NCI-H460 (cell line): ENCODE measurements at regions not wholly inside any gene's neighbourhood (a gene's known extent, or its start where the extent isn't known, plus 50 kb on each side); places are given as distances from the start of the nearest gene placed in this dataset.

ENCODE experiments used
- DNase-seq: peaks from one replicate; pipeline ENCODE4 v3.0.0-alpha.2; 2016; ENCODE audit warnings: low read depth; ENCODE audit errors: extremely low read depth

DNA sequence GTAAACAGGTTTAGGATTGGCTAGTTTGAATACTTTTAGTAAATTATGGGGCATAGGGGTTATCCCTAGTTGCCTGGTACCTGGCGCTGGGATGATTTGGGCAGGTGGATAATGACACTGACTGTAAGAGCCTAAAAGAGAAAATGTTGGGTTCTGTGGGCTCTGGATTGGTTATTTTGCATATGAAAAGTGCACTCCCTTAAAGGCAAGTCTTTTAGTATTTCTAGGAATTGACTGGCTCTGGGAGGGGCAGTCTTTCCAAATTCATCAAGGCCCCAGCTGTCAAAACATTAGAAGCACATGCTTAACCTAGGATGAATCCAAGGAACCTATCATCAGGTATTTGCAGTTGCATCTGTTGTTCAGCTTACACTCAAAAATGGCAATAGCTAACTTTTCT lies 454.6 kb upstream of the SORCS1 start:
- no peak for DNase-seq

DNA sequence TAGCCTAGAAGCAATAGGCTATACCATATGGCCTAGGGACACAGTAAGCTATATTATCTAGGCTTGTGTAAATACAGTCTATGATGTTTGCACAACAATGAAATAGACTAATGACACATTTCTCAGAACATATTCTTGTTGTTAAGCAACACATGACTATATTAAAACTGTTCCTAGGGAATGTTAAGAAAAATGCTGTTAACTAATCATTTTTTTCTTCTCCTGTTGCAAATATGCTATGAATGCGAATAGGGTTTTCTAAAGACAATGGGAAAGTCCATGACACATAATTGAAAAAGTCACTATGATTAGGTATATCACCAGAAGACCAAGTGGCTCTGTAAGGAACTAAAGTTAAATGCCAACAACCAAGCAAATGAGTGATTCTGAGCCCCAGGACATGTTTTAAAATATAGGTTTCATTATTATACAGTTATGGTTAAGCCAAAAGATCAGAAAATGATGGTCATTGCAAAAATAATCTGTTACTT lies 454.0 kb upstream of the SORCS1 start:
- no peak for DNase-seq

DNA sequence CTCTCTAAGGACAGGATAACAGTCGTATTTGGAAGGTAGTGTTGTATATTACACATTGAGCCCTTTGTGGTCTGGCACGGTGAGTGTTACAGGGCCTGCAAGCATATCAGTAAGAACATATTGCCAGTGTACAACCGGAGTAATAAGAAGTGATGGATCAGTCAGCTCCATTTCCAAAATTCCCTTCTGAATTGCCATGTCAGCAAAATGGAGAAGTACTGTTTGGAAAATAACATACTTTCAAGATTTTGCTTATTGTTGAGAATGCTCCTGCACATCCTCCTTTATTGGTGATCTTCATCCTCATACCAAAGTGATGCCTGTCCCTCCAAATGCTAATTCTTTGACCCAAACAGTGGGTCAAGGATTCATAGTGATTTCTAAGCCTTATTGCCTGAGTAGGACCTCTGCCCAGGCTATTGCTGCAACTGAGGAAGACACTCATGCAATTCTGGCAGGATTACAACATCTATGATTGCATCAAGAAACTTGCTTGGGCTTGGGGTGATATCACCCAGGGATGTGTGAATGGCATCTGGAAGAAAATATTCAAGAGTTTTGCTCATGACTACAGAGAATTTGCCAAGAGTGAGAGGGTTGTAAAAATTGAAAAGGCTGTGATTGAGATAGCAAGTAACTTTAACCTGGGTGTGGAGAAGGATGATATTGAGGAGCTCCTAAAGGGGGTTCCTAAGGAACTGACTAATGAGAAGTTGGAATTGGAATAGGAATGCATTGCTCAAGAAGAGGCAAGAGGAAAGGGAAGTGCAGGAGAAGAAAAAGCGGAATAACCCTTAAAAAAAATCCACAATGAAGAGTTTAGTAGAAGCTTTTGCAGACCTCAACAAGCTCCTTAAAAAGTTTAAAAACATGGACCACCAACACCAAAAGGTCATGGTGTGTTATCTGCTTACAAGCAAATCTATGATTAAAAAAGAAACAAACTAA lies 452.2 kb upstream of the SORCS1 start:
- DNase-seq: peak; percentile 67

DNA sequence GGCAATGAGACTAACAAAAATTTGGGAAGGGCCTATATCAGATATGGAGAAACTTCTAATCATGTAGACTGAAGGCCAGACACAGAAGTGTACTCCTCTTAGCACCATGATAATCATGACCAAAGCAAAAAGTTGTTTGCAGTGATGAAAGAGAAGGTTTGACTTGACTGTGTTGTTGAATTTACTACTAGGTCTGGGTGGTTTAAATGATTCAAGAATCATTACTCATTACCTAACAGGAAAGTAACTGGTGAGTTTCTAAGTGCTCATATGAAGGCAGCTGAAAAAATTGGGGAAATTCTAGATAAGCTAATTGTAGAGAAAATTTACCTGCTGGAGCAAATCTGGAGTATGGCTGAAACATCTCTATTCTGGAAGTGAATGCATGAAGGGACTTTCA lies 451.5 kb upstream of the SORCS1 start:
- DNase-seq: peak; percentile 18

DNA sequence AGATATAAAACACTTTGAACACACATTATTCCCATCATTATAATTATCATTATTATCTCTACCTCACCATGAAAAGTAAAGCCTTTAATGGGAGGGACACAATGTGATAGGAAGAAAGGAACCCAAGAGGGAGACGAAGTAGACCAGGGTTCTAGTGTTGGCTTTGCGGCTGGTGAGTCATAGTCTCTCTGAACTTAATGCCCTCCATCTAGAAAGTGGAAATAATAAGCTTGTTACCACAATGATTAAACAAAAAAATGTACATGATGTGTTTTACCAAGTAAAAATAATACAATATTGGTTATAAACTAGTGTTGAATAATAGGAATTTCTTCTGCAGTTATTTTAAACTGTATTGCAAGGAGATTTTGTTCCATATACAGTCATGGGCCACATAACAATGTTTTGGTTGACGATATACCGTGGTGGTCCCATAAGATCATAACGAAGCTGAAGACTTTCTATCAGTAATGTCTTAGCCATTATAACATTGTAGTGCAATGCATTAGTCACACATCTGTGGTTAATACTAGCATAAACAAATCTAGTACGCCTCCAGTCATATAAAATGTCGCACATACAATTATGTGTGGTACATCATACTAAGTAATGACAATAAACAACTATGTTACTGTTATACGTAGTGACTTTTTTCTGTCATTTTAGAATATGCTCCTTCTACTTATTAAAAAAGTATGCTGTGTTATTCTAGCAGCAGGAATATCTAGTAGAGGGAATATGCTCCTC lies 450.6 kb upstream of the SORCS1 start:
- peak; percentile 64 for DNase-seq

DNA sequence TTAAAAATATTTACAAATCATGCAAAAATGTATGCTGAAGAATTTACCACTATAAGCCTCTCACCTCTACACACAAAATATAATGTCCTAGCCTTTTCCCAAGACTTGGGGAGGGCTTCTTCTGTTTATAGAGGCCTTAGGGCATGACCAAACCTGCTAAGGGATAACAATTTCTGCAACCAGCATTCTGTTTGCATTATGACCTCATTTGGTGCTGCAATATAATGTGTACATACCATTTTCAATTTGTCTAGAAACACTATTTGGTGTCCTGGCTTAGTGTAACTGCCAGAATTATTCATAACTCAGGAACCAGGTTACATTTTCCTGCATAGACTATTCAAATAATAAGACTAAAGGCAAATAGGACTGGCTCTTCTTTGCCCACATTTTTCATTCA lies 446.6 kb upstream of the SORCS1 start:
- DNase-seq: peak; percentile 29

DNA sequence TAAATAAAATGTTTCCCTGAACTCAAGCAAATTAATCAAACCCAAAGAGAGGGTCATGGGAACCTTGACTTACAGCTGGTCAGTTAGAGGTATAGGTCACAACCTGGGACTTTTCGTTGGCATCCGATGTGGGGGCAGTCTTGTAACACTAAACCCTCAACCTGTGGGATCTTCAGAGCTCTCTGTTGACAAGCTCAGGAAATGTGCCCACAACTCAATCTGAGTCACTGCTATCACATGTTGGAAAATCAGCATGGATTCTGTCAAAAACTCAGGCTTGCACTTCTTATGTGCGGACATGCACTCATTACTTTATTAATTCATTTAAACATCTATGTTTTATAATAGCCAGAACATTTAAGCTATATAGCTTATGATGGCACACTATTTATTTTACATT lies 424.6 kb upstream of the SORCS1 start:
- DNase-seq: no peak

DNA sequence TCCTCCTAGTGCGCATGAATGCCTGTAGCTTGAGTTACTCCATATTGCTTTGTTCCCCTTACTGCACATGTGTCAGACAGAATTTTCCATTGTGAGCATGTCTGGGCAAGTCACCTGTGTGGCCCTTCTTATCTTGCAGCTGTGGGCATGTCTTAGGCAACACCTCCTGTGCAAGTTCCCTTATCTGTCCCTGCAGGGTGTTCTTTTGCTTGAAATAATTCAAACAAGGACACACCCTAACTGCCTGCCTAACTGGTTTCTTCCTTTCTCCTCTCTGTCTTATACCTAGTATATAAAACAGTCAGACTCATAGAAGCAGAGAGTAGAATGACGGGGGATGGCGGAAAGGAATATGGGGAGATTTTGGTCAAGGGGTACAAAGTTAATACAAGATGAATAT lies 421.1 kb upstream of the SORCS1 start:
- DNase-seq: no peak

DNA sequence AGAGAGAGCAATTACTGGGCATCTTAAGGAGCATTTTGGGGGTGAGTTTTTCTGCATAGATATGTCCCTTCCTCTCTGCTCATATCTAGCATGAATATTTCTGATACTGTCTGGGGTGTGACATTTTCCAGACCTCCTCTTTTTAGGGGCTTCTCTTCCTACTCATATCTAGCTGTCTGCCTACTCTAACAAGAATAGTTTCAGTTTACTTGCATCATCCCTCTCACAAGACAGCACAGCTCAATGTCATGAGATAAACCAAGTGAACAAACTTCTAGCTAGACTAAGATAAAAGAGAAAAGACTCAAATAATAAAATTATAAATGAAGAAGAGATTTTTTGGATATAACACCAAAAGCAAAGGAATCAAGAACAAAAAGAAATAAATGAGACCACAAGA lies 419.5 kb upstream of the SORCS1 start:
- no peak for DNase-seq

DNA sequence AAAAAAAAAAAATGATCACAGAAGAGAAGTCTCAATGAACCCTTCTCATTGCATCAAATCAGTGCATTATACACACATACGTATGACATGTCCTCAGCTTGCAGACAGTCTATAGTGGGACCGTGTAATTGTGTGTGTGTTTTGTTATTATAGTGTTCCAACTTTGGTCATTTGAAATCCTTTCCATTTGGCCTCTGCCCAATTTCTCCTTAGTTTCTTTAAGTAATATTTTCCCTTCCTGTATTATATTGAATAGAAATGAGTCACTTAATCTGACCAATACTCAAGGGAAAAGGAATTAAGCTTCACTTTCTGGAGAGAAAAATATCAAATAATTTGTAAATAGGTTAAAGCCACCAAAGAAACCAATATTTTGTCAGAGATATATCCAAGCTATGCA lies 415.5 kb upstream of the SORCS1 start:
- no peak for DNase-seq

DNA sequence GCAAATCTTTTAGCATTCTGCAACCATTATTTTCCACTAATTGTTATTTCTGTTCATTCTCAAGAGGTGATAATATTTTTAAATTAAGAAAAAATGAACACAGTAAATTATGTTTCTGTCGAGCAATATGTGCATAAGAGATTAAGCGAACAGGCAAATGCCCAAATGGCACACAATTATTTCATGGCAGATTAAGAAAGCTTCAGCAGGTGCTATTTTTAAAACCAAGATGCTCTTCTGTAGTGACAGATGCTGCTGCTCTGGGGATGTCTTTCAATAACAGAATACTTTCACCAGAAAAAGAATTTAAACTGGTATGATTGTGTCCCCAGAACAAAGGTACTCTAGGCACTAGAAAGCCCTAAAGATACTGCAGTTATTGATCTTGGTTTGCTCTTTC lies 412.7 kb upstream of the SORCS1 start:
- DNase-seq: no peak

DNA sequence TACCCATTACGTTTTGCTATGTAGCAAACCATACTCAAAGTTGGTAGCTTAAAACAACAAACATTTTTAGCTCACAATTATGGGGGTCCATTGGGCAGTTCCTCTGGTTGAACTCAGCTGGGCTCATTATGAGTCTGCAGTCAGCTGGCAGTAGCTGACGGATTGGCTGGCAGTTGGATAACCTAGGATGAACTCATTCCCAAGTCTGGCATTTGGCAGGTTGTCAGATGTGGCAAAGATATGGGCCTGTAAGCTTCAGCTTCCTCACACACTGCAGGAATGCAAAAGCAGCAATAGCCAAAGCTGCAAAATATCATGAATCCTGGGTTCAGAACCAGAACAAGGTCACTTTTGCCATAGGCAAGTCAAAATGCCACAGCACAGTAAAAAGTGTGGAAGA lies 412.2 kb upstream of the SORCS1 start:
- DNase-seq: no peak

DNA sequence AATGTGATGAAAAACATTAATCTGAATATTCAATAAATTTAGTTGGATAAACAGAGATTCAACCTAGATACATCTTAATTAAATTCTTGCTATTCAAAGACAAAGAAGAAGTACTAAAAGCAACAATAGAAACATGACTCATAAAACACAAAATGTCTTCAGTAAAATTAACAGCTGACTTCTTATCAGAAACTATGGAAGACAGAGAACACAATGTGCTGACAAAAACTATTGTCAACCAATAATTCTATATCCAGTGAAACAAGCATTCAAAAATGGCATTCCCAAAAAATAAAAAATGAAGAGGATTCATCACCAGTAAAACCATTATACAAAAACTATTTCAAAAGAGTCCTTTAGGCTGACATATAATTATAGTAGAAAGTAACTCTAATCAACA lies 400.5 kb upstream of the SORCS1 start:
- DNase-seq: no peak

DNA sequence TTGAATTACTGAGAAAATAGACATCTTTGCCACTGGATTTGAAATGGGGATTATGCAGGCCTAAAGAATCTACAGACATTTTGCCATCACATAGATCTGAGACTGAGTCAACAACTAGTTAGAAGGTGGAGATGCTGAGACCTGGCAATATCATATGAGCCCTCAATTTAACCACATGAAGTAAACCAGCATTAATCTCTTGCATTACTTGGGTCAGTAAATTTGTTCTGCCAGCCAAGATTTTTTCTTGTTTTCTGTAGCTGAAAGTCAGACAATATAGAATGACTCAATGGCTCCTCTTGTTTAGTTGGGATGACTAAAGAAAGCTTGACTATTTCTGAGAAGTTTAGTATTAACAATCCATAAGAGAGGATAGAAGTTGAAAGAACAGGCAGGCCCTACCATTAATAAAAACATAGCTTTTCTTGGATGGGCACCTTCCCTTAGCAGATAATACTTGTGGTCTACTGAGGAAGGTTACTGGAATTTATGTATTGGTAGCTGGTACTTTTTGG lies 396.7 kb upstream of the SORCS1 start:
- no peak for DNase-seq

DNA sequence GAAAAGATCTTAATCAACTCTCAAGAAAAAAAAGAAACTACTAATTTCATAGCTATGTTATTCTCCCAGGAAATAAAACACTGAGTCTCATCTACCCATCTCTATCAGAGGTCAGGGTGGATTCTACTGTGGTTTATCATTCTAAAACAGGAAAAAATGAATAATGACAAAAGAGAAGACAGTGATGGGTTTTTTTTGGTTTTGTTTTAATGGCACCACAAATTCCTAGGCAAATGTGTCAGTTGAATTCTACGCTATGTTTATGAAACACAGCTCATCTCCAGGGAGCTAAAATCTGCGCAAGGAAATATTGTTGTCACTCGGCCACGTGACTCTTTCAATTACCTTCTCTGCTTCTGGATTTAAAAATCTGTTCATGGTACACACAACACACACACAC lies 393.4 kb upstream of the SORCS1 start:
- no peak for DNase-seq

DNA sequence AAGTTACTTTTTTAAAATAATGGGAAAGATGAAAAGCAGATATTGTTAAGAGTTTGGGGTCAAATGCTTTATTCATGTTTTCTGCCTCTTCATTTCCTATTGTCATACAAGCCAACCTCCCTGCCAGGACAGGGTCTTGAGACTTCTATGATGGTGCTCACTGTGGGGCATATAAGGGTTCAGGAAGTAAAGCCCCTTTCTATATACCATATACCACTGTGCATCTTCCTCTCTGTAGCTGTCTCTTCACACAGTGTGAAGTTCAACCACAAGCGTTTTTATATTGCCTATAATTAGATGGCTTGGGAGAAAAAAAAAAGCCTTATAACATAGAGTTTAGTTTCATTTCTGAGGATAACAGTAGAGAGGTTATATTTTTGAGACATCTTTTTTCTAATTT lies 389.8 kb upstream of the SORCS1 start:
- no peak for DNase-seq

DNA sequence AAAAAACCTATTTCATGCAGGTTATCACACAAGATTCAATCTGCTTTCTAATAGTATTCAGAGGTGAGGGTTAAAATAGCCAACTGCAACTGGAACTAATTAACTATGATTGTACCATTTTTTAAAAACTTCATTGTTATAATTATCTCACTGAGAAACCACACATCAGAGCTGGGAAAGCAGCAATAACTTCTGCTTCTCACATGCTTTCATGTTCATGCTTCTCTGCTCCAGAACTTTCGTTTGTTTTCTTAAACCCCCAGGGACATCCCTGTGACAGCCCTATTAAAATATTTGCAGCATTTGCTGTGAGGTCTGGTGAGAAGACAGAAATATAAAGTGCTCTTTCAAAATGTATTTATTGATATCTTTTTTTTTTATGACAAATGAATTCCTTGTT lies 389.0 kb upstream of the SORCS1 start:
- DNase-seq: no peak

DNA sequence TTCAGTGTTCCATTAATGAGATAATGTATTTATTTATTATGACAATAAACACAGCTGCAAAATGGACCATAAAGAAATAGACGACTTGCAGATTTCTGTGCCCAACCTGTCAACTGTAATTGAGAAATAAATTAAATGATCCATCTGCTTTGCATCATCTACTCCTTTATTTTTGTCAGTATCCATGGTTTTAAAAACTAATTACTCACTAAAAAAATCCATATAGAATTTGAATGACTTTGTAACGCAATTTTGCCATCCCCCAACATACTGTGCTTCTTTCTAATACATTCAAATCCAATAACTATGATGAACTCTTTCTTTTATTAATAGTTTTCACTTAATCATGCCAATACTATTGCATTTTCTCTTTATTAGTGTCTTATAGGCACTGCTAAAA lies 388.5 kb upstream of the SORCS1 start:
- no peak for DNase-seq

DNA sequence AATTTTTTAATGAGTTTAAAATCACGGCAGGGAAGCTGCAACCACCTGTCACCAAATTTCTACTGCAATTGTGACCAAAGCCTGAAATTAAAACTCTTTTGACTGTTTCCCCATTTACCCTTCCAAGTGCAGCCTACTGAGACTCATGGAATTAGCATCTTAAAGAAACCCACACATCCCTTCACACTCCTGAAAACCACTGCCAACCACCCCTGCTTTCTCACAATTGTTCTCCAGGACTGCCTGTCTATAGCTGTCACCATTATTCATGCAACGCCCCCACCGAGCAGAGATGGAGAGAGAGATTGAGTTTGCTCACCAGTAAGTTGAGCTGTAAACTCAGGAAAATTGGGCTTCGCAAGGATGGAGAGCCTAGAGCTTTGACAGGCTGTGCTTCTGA lies 383.8 kb upstream of the SORCS1 start:
- no peak for DNase-seq

DNA sequence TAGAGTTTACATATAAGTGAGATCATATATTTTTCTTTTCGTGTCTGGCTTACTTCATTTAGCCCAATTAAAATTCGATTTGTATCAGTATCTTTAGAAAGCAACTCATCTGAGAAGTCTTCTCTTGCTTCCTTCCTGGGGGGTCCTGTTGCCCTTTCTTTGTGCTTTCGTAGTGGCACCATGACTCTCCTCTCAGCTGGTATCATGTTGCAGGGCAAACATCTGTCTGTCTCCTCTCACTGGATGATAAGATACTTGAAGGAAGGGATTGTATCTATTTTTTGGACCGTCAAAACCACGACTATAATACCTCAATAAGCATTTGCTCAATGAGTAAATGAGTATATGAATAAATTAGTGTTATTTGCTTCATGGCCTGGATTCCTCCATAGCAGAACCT lies 382.5 kb upstream of the SORCS1 start:
- no peak for DNase-seq

DNA sequence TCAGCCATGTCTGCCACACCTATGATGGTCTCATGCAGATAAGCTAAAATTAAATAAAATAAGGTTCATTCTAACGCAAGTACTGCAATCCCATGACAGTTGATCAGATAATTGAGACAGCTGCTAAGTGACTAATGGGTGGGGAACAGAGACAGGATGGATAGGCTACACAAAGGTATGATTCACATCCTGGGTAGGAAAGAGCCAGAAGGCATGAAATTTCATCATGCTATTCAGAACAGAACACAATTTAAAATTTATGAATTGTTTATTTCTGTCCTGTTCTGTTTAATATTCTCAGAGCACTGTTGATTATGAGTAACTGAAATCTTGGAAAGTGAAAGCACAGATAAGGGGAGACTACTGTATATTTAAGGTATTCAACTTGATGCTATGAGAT lies 381.8 kb upstream of the SORCS1 start:
- peak; percentile 71 for DNase-seq

DNA sequence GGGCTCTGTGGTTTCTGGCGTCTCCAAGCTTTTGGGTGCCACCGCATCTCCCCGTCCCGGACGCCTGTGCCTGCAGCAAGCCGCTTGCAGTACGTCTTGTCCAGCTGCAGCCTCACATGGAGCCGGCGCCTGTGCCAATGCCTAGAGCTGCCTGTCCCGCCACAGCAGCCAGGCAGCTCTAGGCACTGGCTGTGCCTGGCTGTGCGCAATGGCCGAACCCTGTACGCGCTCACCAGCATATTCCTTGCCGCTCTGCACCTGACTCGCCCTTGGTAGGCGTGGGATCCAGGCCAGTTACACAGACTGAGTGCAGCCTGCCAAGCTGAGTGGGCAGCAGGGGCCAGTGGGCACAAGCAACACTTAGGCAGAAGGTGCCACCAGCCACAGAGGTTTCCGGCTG lies 381.2 kb upstream of the SORCS1 start:
- DNase-seq: no peak
